ENCODE measurements at regions not wholly inside any gene's neighbourhood (a gene's known extent, or its start where the extent isn't known, plus 50 kb on each side); places are given as distances from the start of the nearest gene placed in this dataset.

GRCh38 chr4:8697826-8698225 is 105.3 kb downstream of the CPZ start:
- TF ChIP-seq, protein P1, sequence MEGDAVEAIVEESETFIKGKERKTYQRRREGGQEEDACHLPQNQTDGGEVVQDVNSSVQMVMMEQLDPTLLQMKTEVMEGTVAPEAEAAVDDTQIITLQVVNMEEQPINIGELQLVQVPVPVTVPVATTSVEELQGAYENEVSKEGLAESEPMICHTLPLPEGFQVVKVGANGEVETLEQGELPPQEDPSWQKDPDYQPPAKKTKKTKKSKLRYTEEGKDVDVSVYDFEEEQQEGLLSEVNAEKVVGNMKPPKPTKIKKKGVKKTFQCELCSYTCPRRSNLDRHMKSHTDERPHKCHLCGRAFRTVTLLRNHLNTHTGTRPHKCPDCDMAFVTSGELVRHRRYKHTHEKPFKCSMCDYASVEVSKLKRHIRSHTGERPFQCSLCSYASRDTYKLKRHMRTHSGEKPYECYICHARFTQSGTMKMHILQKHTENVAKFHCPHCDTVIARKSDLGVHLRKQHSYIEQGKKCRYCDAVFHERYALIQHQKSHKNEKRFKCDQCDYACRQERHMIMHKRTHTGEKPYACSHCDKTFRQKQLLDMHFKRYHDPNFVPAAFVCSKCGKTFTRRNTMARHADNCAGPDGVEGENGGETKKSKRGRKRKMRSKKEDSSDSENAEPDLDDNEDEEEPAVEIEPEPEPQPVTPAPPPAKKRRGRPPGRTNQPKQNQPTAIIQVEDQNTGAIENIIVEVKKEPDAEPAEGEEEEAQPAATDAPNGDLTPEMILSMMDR (IDR thresholded peaks at IDR 0.05; ENCODE audit: borderline replicate concordance, insufficient read depth, low read depth, low read length), result no peak
- no peak overlapping the region for H3K4me3 ChIP-seq (ENCODE audit: low read depth, low read length)

- H3K4me3 ChIP-seq (ENCODE audit: low read depth, low read length), result no peak overlapping the region
- TF ChIP-seq, protein P1 (IDR thresholded peaks at IDR 0.05; ENCODE audit: borderline replicate concordance, insufficient read depth, low read depth, low read length), result no peak
Observed at GRCh38 chr4:8696369-8697127, 104.0 kb downstream of the CPZ start.

DNA sequence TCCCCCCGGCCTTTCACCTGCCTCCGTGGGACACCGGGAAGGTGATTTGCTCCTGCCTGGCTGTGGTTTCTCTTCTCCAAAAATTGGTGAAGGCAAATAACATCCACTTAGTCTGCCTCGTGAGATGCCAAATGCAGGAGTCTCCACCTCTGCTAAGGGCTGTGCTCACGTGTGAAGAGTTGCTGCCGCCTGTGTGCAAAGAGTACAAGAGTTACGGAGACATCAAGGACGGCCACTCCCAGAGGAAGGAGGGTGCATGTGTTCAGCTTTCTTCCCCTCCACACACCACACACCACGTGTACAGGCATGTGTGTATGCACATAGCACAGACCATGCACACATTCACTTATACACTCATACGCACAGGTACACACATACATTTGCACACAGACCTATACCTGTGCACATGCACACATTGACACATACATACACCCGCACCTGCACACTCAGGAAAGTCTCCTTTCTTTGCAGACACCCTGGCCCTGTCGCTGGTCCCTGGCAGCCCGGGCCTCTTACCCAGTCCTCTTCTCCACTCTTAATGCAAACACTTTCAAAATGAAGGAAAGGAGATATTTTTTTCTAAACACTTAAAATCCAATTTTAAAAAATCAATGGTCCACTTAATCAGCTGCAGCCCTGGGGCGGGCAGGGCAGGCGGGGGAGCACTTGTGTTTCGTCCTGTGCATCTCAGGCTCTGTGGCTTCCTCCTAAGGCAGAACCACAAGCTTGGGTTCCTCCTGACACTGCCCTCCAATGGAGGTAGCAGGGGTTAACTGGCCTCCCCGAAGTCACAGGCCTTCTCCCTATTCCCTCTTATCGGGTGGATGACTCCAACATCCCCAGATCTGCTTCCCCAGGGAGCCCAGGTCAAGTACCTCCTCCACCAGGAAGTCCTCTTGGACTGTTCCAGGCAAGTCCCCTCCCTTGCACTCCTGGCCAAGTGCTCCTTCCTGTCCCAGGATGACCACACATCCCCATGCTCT is 103.0 kb downstream of the CPZ start:
- TF ChIP-seq, protein P1 (IDR thresholded peaks at IDR 0.05; ENCODE audit: borderline replicate concordance, insufficient read depth, low read depth, low read length), result no peak
- H3K4me3 ChIP-seq (ENCODE audit: low read depth, low read length), result no peak overlapping the region

- H3K4me3 ChIP-seq (ENCODE audit: low read depth, low read length), result no peak overlapping the region
- TF ChIP-seq, protein P1 (IDR thresholded peaks at IDR 0.05; ENCODE audit: borderline replicate concordance, insufficient read depth, low read depth, low read length), result no peak
Observed at GRCh38 chr4:8694651-8695151, 102.1 kb downstream of the CPZ start.

DNA sequence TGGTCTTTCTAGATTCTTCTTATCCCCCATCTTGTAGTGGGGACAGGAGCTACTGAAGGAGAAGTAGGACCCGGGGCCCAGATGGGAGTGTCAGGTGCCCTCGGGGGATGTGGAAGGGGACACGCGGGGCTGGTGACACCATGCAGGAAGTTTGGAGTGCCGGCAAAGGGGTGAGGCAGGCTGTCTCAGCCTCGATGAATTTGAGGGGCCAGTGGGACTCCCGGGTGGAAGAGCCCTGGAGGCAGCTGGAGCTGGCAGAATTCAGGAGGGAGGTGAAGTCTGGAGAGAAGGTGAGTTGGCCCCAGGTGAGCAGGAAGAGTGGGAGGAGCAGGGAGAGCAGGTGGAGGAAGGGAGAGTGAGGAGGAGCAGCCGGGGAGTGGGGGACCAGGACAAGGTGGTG is 101.7 kb downstream of the CPZ start:
- TF ChIP-seq, protein P1 (IDR thresholded peaks at IDR 0.05; ENCODE audit: borderline replicate concordance, insufficient read depth, low read depth, low read length), result no peak
- H3K4me3 ChIP-seq (ENCODE audit: low read depth, low read length), result no peak overlapping the region

GRCh38 chr4:8691151-8691775 is 98.7 kb downstream of the CPZ start:
- TF ChIP-seq, protein P1 (IDR thresholded peaks at IDR 0.05; ENCODE audit: borderline replicate concordance, insufficient read depth, low read depth, low read length), result no peak
- no peak overlapping the region for H3K4me3 ChIP-seq (ENCODE audit: low read depth, low read length)

Measured in GM12875 (cell line).